Stimulated activated CD4-positive, alpha-beta T cell treated with anti-CD3 and anti-CD28 coated beads, Interleukin-15, amount 100 ng/mL, for 1 hour (primary cell): ENCODE measurements at regions not wholly inside any gene's neighbourhood (a gene's known extent, or its start where the extent isn't known, plus 50 kb on each side); places are given as distances from the start of the nearest gene placed in this dataset.

Experiments
- DNase-seq, 2 donors: peaks; one replicate each; pipeline ENCODE4 v3.0.0-alpha.2; 2020; ENCODE audit warnings: low read depth in 1 of 2, low spot score in 1 of 2

- DNase-seq, result no peak
Observed at GRCh38 chr4:130288576-130288975, 1192.6 kb downstream of the C4orf33 start.

GRCh38 chr4:130293692-130294091 is 1197.7 kb downstream of the C4orf33 start:
- DNase-seq, result no peak

GRCh38 chr4:130296448-130296847 is 1200.5 kb downstream of the C4orf33 start:
- DNase-seq, result no peak

GRCh38 chr4:130306566-130306965 is 1210.6 kb downstream of the C4orf33 start:
- DNase-seq, result no peak

GRCh38 chr4:130309221-130309620 is 1213.3 kb downstream of the C4orf33 start:
- DNase-seq, result no peak

GRCh38 chr4:130322439-130322838 is 1226.5 kb downstream of the C4orf33 start:
- DNase-seq, result no peak

GRCh38 chr4:130329036-130329435 is 1233.1 kb downstream of the C4orf33 start:
- no peak for DNase-seq

- no peak for DNase-seq
Observed at GRCh38 chr4:130333241-130333759, 1237.3 kb downstream of the C4orf33 start.

- no peak for DNase-seq
Observed at GRCh38 chr4:130335417-130336194, 1239.7 kb downstream of the C4orf33 start.

GRCh38 chr4:130336585-130337217 is 1240.7 kb downstream of the C4orf33 start:
- DNase-seq, result no peak

- DNase-seq, result no peak
Observed at GRCh38 chr4:130338851-130339250, 1242.9 kb downstream of the C4orf33 start.

- DNase-seq, result no peak
Observed at GRCh38 chr4:130349745-130350144, 1253.8 kb downstream of the C4orf33 start.

GRCh38 chr4:130356873-130357272 is 1260.9 kb downstream of the C4orf33 start:
- no peak for DNase-seq

- DNase-seq, result no peak
Observed at GRCh38 chr4:130359542-130359941, 1263.6 kb downstream of the C4orf33 start.

- DNase-seq, result no peak
Observed at GRCh38 chr4:130361616-130362015, 1265.7 kb downstream of the C4orf33 start.

- no peak for DNase-seq
Observed at GRCh38 chr4:130368668-130369067, 1272.7 kb downstream of the C4orf33 start.

GRCh38 chr4:130393231-130393630 is 1297.3 kb downstream of the C4orf33 start:
- no peak for DNase-seq

GRCh38 chr4:130393642-130394041 is 1297.7 kb downstream of the C4orf33 start:
- DNase-seq, result no peak

GRCh38 chr4:130395871-130396270 is 1299.9 kb downstream of the C4orf33 start:
- DNase-seq, result no peak

GRCh38 chr4:130403221-130403620 is 1307.3 kb downstream of the C4orf33 start:
- no peak for DNase-seq

- DNase-seq, result no peak
Observed at GRCh38 chr4:130416228-130416627, 1320.3 kb downstream of the C4orf33 start.

GRCh38 chr4:130419211-130419975 is 1323.4 kb downstream of the C4orf33 start:
- DNase-seq, result no peak
